Mesothelial cell of epicardium (in vitro differentiated cells): ENCODE measurements at regions not wholly inside any gene's neighbourhood (a gene's known extent, or its start where the extent isn't known, plus 50 kb on each side); places are given as distances from the start of the nearest gene placed in this dataset.

Experiments used
- DNase-seq, 2 experiments: peaks; one replicate each; pipeline ENCODE4 v3.0.0; 2021; ENCODE audit warnings: low spot score in 2 of 2; ENCODE audit not compliant: unreplicated experiment in 2 of 2
- H3K27ac Mint-ChIP-seq: 2 replicates; pipeline ENCODE4 v1.8.0; 2021; ENCODE audit warnings: mixed read lengths
- H3K27me3 Mint-ChIP-seq: 2 replicates; pipeline ENCODE4 v1.8.0; 2021; ENCODE audit warnings: low read depth, mixed read lengths
- H3K36me3 Mint-ChIP-seq: 2 replicates; pipeline ENCODE4 v1.8.0; 2021; ENCODE audit warnings: mixed read lengths
- H3K4me1 Mint-ChIP-seq: 2 replicates; pipeline ENCODE4 v1.8.0; 2021; ENCODE audit warnings: mixed read lengths
- H3K4me3 Mint-ChIP-seq: 2 replicates; pipeline ENCODE4 v1.8.0; 2021; ENCODE audit warnings: mild to moderate bottlenecking, moderate library complexity, mixed read lengths
- H3K9me3 Mint-ChIP-seq: 2 replicates; pipeline ENCODE4 v1.8.0; 2021; ENCODE audit warnings: mixed read lengths
- TF ChIP-seq, protein P1 (sequence below): fragments of 200-600 bp; sonication (generic); IDR thresholded peaks from one replicate; pipeline ENCODE4 v1.5.0; 2021; ENCODE audit warnings: antibody characterized with exemption; ENCODE audit not compliant: unreplicated experiment

DNA sequence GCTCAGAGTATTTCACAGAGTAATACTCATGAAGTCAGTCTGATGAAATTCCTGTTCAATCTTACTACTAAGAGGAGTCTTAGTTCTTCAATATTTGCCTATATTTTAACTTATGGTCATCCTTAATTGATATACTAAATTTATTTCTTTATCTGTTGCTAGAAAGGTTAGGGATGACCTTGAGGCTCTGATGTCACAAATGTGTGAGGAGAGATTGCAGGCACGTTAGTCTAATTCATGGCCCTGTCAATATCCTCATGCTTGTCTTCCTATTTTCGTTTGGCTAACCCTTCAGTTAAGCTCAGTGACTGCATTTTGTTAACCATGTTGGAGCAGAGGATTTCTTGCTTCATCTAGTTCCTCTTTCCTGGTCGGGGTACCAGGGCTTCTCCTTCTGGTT lies 704.7 kb upstream of the COBL start:
- TF ChIP-seq, protein P1, sequence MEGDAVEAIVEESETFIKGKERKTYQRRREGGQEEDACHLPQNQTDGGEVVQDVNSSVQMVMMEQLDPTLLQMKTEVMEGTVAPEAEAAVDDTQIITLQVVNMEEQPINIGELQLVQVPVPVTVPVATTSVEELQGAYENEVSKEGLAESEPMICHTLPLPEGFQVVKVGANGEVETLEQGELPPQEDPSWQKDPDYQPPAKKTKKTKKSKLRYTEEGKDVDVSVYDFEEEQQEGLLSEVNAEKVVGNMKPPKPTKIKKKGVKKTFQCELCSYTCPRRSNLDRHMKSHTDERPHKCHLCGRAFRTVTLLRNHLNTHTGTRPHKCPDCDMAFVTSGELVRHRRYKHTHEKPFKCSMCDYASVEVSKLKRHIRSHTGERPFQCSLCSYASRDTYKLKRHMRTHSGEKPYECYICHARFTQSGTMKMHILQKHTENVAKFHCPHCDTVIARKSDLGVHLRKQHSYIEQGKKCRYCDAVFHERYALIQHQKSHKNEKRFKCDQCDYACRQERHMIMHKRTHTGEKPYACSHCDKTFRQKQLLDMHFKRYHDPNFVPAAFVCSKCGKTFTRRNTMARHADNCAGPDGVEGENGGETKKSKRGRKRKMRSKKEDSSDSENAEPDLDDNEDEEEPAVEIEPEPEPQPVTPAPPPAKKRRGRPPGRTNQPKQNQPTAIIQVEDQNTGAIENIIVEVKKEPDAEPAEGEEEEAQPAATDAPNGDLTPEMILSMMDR = no peak
- H3K27ac Mint-ChIP-seq = no peak overlapping the region
- H3K27me3 Mint-ChIP-seq = no peaks in the 10 kb centered on the region
- no peaks in the 10 kb centered on the region for H3K36me3 Mint-ChIP-seq
- no peak overlapping the region for H3K4me3 Mint-ChIP-seq
- no peaks in the 10 kb centered on the region for H3K4me1 Mint-ChIP-seq
- no peak for DNase-seq
- no peaks in the 10 kb centered on the region for H3K9me3 Mint-ChIP-seq

- H3K27me3 Mint-ChIP-seq = no peaks in the 10 kb centered on the region
- TF ChIP-seq, protein P1 = no peak
- H3K36me3 Mint-ChIP-seq = no peaks in the 10 kb centered on the region
- no peaks in the 10 kb centered on the region for H3K4me1 Mint-ChIP-seq
- no peak overlapping the region for H3K27ac Mint-ChIP-seq
- DNase-seq = no peak
- H3K9me3 Mint-ChIP-seq = no peaks in the 10 kb centered on the region
- H3K4me3 Mint-ChIP-seq = no peak overlapping the region
Measured at GRCh38 chr7:52018680-52019054, 702.1 kb upstream of the COBL start.

DNA sequence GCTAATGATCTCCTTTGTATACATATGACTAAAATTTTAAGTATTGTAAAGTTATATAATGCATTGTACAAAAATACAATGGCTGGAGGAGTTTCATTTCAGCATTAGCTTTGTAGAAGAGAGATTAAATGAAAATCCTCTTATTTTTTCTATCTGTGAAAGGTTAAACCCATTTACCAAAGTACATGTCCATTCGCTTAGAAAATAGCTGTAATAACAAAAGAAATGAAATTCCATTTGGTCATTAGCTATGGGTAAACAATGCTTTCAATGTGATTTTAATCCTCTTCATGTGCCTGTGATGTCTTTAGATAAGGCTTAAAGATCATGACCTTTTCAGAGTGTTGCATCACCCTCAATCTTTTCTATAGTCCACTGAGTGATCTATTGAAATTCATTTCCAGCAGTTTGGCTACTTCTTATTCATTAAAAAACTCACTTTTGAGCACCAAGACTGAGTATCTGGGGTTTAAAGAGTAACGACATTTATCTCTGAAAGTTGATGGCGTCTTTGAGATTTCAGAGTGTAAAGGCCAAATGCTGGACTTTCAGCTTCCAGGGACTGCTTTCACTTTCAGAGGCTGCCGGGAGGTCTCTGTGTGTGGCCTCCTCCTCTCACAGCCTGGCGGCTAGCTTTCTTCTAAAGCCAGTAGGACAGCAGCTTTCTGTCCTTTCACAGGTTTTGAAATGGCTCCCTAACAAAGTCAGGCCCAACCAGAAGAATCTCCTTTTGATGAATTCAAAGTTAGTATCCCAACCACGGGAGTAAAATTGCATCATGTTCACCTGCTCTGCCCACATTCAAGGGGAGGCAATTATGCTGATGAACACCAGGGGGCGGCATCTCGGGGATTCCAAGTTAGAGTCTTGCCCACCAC lies 701.4 kb upstream of the COBL start:
- Mint-ChIP-seq H3K27ac (no peak overlapping the region), H3K36me3 (no peaks in the 10 kb centered on the region), H3K9me3 (no peaks in the 10 kb centered on the region), H3K4me1 (peaks cover 1% of the 10 kb centered on the region), H3K4me3 (no peak overlapping the region), H3K27me3 (no peaks in the 10 kb centered on the region)
- TF ChIP-seq, protein P1 = peak; percentile 66
- DNase-seq = no peak

- no peaks in the 10 kb centered on the region for H3K9me3 Mint-ChIP-seq
- no peak overlapping the region for H3K4me3 Mint-ChIP-seq
- TF ChIP-seq, protein P1 = no peak
- DNase-seq = no peak
- H3K4me1 Mint-ChIP-seq = peaks cover 6% of the 10 kb centered on the region
- H3K27ac Mint-ChIP-seq = no peak overlapping the region
- H3K36me3 Mint-ChIP-seq = no peaks in the 10 kb centered on the region
- peaks cover 2% of the 10 kb centered on the region for H3K27me3 Mint-ChIP-seq
Measured at GRCh38 chr7:52009181-52009580, 692.6 kb upstream of the COBL start.

DNA sequence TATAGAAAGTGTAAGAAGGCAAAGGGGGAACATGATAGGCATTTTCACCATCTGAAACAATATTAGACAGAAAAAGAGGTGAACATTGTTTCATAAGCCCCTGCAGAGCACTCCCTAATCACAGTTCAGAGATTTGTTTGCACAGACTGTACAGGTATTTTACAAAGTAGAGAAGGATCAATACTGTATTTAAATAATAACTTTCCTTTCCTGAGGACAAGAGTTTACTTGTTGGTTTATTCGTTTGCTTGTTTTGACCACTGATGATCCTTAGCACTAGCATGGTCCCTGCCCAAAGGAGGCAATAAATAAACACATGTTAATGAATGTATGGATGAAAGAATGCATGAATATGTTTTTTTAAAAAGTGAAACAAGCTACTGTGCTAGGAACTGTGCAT lies 690.1 kb upstream of the COBL start:
- peaks cover 5% of the 10 kb centered on the region for H3K4me1 Mint-ChIP-seq
- peaks cover 2% of the 10 kb centered on the region for H3K27me3 Mint-ChIP-seq
- H3K9me3 Mint-ChIP-seq = no peaks in the 10 kb centered on the region
- no peaks in the 10 kb centered on the region for H3K36me3 Mint-ChIP-seq
- TF ChIP-seq, protein P1 = no peak
- H3K27ac Mint-ChIP-seq = no peak overlapping the region
- DNase-seq = no peak
- no peak overlapping the region for H3K4me3 Mint-ChIP-seq
